ENCODE measurements at regions not wholly inside any gene's neighbourhood (a gene's known extent, or its start where the extent isn't known, plus 50 kb on each side); places are given as distances from the start of the nearest gene placed in this dataset.
A peak's percentile ranks its signal among the peaks of the same experiment; 100 is the strongest.
"Not testable (repeated sequence)": the region's sequence is repeated elsewhere in the genome, so short reads cannot be mapped to it uniquely, and the experiment has no call there.

DNA sequence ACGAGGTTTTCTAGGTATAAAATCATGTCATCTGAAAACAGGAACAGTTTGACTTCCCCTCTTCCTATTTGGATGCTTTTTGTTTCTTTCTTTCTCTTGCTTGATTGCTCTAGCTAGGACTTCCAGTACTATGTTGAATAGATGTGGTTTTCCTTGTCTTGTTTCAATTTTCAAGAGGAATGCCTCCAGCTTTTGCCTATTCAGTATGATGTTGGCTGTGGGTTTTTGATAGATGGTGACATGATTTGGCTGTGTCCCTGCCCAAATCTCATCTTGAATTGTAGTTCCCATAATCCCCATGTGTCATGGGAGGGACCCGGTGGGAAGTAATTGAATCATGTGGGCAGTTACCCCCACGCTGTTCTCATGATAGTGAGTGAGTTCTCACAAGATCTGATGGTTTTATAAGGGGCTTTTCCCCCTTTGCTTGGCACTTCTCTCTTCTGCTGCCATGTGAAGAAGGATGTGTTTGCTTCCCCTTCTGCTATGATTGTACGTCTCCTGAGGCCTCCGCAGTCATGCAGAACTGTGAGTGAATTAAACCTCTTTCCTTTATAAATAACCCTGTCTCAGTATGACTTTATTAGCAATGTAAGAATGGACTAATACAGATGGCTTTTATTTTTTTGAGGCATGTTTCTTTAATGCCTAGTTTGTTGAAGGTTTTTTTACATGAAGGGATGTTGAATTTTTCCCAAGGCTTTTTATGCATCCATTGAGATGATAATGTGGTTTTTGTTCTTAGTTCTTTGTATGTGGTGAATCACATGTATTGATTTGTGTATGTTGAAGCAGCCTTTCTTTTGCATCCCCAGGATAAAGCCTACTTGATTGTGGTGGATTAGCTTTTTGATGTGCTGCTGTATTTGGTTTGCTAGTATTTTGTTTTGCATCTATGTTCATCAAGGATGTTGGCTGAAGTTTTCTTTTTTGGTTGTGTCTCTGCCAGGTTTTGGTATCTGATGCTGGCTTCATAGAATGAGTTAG is 239.1 kb downstream of the THBS2 start:
- no peak for DNase-seq (ENCODE audit: low read depth)

DNA sequence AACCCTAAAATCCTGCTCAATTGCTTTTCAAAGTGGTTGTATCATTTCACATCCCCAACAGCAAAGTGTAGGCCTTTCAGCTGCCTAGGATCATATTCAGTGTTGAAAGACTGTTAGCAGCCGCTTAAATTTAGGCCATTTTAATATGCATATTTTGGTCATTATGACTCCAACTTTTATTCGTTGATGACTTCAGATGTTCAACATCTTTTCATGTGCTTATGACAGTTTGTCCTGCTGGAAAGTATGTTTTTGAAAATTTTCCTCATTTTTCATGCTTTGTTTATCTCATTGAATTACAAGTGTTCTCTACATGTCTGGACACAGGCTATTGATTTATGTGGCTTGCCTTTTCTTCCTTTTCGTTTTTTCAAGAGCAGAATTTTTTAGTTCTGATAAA is 244.0 kb downstream of the THBS2 start:
- DNase-seq (ENCODE audit: low read depth), result no peak

DNA sequence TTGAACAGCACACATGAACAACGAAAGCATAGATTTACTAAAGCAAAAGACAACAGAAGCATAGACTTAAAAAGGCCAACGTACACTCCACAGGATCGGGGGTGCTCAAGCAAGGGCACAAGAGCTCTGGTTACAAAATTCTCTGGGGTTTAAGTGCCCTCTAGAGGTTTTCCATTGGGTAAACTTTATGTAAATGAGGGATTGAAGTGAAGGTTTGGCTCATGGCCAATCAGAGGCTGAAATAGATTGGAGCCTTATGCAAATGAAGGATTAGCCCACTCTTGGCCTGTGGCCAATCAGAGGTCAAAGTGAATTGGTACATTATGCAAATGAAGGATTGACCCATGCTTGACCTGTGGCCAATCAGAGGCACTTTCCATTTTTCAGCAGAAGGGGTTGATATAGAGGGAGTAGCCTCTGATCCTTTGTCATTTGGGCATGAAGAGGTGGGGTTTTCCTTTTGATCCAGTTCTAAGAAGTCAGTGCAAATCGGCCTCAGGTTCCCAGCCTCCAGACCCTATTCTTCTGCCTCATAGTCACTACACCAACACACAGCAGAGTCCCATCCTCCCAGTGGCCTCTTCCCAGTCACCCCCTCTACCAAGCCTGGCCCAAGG is 244.9 kb downstream of the THBS2 start:
- no peak for DNase-seq (ENCODE audit: low read depth)

DNA sequence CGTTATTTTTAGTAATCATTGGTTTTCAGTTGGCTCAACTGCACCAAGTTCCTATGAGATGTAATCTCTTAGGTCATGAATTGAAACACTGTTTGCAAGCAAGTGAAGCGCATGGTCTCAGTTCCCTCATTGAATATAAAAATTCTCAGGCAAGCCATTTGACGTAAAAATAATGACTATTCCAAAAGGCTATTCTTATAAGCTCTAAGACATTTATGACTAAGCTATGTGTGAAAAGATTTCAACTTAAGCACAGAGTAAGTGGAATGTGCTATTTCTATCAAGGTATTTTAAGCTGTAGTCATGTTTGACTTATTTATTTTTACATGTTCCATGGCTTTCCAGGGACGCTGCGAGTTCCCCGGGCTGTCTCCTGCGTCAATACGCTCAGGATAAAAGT is 248.5 kb downstream of the THBS2 start:
- no peak for DNase-seq (ENCODE audit: low read depth)

DNA sequence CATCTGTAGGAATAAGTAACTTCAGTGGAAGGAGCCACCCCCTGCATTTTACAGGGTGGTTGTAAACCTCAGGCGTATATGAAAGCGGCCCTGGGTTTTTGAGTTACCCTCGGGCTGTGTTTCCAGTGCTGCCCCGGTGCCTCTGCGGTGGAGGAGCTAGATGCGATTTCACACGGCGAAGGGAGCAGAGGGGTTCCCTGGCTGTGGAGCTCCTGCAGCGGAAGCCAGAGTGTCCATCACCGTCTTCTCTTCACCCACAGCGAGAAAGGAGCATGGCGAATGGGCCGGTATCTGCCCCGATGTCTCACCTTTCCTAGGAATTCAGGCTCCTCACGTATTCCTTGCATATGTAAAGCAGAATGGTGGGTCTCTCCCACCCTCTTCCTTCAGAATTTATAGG is 253.6 kb downstream of the THBS2 start:
- no peak for DNase-seq (ENCODE audit: low read depth)

DNA sequence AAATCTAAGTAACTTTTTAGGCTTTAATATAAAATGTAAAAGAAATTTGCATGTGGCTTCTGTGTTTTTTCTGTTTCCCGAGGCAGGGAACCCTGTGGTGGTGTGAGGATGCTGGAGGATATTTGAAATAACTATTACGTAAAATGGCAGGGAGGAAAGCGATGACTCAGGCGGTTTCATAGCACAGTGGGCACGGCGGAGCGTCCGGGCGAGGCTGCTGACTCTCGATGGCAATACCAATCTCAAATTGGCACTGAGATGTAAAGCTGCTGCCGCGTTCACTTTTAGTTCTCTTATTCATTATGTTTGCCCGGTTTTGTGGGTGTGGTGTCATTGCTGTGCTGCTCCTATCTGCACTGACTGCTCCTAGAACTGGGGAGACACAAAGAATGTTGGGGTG is 254.3 kb downstream of the THBS2 start:
- no peak for DNase-seq (ENCODE audit: low read depth)

DNA sequence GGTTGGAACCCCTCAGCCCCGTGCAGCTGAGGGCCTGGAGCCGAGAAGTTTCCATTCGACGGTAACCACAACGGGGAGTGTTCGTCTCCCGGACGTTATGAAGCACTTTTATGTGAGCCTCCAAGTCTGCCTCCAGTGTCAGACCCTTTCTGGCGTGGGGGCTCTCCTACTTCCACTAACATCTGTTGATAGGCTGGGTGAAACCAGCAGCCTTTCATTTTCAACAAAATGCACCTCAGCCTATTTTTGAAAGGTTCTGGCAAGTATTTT is 257.4 kb downstream of the THBS2 start:
- DNase-seq (ENCODE audit: low read depth), result no peak

DNA sequence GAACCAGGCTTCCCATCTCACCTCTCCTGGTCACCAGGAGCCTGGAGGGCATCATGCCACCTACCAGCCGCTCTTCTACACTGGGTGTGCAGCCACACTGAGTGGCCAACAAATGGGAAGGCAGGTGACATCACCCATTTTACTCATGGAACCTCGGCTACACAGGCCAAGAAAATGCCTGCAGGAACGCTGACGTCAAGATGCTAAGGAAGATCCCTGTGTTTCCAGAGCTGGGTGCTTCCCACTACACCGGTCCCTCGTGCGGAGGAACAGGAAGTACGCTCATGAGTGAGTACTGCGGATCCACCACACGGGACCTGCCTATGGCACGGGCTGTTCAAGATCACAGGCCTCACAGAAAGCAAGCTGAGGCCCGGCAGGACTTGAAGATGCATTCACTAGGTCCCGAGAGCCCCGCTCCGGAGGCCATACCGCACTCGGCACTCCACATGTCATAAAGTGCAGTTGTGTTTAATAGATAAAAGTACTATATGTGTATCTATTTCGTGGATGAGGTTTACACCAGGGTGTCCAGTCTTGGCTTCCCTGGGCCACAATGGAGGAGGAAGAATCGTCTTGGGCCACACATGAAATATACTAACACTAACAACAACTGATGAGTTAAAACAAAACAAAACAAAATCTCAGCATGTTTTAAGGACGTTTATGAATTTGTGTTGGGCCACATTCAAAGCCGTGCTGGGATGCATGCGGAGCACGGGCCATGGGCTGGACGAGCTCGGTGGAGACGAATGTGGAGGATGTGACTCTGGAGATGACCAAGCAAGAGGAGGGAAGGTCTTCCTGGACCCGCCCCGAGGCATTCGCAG is 257.9 kb downstream of the THBS2 start:
- no peak for DNase-seq (ENCODE audit: low read depth)

DNA sequence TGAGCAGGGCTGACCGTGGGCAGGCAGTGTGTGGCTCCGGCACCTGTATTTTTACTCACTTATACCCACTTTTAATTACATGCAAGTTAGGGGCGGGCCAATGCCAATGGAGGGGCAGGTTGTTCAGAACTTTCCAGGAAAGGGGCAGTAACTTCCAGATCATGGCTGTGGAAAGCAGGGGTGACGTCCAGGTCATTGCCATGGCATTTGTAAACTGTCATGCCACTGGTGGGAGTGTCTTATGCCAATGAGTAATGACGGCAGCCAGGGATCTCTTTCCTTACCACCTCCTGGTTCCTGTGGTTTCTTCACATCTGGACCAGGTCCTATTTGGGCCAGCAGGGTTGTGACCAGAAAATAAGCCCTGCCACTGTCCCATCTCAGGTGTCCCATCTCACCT is 258.7 kb downstream of the THBS2 start:
- DNase-seq (ENCODE audit: low read depth), result peak; percentile 5

DNA sequence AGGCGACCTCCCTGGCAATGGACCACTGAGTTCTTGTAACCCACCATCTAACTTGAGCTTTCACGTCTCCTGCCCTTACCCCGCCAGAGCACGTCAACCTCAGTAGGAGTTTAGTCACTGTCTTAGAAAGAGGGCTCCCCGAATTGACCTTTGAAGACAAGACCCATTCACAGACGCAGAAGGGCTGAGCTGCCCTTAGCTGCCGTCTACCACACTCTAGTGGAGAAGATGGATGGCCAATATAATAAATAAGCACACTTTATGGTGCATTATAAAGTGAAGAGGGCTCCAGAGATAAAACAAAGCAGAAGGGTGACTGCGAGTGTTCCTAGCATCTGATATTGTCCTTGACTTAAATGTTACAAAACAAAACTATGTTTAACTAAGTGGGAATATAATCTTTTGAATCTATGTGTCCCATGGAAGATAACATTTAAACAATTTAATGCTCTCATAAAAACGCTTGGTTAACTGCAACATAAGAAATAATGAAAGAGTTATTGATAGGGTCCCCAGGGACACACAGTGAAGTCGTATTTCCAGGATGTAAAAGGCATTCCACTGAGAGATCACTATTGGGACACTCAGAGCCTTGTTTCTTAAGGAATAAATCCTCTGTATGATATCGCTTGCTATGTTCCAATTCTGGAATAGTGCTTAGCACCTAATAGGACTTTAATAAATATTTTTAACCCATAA is 261.1 kb downstream of the THBS2 start:
- no peak for DNase-seq (ENCODE audit: low read depth)

DNA sequence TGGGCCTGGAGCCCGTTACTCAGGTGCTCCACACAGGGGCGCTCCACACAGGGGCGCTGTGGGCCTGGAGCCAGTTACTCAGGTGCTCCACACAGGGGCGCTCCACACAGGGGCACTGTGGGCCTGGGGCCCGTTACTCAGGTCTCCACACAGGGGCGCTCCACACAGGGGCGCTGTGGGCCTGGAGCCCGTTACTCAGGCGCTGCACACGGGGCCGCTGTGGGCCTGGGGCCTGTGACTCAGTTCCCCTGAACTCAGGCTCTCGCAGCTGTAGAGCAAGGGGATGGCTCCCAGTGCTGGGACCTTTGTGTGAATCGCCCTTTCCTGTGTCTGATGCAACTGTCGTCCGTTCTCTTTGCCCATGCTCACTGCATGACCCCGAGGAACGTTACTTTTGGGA is 262.0 kb downstream of the THBS2 start:
- not testable (repeated sequence) for DNase-seq (ENCODE audit: low read depth)

DNA sequence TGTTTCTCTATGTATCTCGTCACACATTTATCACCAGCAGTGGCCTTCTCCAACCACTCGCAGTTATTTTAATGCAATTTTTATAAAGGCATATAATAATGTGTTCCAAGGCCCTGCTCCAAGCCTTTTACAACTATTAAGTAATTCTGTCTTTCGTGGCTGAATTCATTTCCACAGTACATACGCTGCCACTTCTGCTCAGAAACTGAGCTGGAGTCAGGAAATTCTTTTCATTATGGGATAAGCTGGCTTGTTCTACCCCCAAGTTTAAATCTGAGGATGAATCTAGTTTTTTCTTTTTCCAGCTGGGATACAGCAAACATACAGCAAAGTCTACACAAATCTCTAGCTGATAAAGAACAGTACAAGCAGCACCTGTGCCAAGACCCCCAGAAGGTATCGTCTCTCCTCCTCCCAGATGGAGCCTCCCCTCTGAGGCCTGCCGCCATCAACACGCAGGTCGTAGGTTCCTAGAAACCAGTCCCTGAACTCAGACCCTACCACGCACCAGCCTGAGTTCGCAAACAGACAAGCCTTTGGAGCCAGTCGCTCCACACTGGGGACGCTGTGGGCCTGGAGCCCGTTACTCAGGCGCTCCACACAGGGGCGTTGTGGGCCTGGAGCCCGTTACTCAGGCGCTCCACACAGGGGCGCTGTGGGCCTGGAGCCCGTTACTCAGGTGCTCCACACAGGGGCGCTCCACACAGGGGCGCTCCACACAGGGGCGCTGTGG is 263.5 kb downstream of the THBS2 start:
- no peak for DNase-seq (ENCODE audit: low read depth)

DNA sequence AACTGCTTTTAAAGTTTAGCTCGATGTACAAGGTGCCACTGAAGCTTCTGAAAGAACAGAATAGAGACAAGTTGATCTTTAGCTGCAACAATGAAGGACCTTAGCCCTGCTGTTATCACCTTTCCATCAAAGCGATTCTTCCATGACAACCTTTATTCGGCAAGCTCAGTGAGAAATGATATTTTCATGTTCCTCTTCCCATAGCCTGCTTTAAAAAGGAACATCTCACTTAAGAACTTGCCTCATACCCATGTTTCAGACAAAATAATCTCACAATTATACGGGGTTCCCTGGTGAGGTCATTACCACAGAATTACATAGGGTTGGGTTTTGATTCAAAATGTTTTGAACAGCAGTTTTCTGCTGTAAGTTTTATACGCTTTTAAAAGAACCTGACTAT is 264.2 kb downstream of the THBS2 start:
- no peak for DNase-seq (ENCODE audit: low read depth)

DNA sequence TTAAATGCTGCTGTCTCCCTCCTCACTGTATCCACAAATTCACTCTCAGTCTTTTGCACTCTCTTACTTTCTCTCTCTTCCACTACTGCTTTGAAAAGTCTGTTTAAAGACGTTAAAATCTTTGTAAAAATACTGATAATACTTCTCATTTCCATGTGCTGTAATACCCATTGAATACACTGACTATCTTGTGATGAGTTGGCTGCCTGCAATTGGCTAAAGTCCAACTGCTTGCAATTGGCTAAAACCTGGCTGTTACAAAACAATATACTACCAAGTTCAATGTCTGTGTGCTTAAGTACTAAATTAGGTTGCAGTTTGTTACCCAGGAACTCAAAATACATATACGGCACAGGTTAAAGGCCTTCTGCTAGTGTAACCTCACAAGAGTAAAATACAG is 264.8 kb downstream of the THBS2 start:
- DNase-seq (ENCODE audit: low read depth), result peak; percentile 3

DNA sequence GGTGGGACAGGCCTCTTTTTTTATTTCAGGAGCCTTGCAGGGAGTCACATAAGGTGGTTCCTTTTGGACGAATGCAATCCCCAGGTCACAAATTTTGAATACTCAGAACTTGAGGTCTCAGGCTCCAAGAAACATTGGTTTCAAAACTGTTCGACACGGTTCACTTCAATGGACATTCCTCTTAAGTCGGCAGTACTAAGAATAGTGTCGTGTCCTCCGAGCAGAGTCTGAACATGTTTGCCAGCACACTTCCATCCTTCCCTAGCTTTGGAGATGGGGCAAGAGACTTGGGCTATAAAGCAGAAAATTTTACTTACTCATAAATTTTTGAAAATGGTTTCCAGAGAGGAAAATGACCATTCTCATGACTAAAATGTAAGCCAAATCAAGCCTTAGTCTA is 265.4 kb downstream of the THBS2 start:
- DNase-seq (ENCODE audit: low read depth), result no peak

DNA sequence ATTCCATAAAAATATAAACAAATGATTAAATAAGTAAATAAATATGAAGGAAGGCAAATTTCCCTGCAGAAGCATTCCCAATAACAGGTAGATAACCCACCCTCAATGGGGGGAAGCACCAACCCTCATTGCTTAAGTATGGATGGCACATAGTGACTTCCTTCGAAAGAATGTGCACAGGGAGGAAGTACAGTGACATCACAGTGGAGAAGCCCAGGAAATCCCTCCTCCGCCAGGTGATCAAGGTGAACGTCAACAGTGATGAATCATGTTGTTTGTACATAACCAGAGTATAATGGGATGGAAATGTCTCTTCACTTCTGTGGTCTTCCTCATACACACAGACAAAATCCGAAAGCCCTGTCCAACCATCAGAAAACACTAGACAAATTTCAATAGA is 267.9 kb downstream of the THBS2 start:
- no peak for DNase-seq (ENCODE audit: low read depth)

DNA sequence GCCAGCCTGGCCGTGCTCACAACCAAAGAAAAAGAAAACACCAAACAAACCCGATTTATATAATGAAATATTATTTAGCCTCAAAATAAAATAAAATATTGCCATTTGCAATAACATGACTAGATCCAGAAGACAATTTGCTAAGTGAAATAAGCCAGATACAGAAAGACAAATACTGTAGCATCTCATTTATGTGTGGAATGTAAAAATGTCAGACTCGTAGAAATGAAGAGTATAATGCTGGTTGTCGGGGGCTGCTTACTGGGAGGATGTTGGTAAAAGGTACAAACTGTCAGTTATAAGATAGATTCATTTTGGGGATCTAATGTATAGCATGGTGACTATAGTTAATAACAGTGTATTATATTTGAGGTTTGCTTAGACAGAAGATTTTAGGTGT is 269.7 kb downstream of the THBS2 start:
- DNase-seq (ENCODE audit: low read depth), result no peak

DNA sequence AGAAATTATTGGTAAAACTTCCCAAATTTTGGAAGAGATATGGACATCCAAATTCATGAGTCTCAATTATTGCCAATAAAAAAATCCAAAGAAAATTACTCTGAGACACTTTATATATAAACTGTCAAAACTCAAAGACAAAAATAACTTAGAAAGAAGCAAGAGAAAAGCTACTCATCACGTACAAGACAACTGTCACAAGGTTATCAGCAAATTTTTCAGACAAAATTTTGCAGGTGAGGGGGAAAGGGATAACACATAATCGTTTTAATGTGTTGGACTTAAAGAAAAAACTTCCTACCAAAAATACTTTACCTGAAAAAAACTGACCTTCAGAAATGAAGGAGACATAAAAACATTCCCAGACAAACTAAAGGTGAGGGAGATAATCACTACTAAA is 272.5 kb downstream of the THBS2 start:
- no peak for DNase-seq (ENCODE audit: low read depth)

DNA sequence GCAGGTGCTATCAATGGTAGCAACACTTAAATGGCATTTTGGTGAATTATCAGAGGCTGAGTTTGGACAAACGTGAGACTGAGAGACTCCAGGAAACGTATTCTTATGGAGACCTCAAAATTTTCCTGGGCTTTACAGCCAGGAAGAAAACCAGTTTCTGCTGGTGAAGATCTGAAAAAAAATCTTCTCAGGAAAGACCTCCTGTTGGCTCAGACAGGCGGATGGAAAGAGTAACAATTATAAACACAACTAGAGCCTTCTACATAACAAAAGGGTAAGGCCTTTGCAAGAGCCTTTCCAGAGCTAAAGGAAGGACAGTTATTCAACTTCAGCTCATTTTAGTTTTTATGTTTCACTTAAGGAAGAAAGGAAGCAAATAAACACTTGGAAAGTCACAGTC is 274.4 kb downstream of the THBS2 start:
- no peak for DNase-seq (ENCODE audit: low read depth)

DNA sequence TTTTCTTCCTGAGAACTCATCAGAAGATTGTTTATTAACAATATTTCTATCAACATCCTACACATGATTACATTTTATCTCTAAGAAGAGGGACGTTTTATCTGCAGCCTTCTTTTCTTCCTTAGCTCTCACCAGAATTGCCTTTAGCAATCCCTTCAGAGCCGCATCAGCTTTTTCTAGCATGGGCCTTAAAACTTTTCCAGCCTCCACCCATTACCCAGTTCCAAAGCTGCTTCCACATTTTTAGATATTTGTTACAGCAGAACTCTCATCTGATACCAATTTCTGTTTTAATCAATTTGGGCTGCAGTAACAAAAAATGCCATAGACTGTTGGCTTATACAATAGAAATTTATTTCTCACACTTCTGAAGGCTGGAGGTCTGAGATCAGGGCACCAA is 281.5 kb downstream of the THBS2 start:
- no peak for DNase-seq (ENCODE audit: low read depth)

DNA sequence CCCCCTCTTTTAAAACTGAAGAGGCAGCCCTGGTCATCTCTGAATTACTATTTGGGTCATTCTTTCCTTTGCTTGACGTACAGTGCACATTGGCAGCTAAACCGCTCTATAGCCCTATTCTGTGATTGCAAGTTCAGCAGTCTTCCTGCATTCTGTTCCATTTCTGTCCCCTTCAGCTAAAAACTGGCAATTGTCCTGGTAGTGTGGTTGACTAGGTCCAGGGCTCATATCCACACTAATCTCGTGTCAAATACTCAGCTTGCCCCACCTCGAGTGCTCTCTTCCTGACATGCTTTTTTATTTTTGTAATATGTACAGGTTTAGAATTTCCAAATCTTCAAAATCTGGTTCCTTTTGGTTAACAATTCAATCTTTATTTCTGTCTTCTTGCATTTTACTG is 282.1 kb downstream of the THBS2 start:
- DNase-seq (ENCODE audit: low read depth), result no peak

DNA sequence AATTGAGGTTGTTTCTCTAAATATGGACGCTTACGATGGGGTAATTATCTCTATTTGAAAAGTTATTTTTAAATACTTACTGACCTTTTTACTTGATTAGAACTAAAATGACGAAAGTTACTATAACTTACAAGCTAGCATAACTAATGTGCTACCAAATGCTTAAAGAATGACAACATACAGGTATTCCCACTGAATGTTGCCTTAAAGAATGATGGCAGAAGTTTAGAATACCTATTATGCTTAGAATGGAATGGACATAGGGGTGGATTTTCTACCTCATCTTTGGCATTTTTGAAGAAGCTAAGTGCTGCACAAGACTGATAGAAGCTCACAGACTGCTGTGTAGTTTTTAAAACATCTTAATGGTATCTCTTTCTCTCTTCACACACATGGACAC is 284.8 kb downstream of the THBS2 start:
- DNase-seq (ENCODE audit: low read depth), result no peak
